HCEC 1CT (cell line): ENCODE measurements at regions not wholly inside any gene's neighbourhood (a gene's known extent, or its start where the extent isn't known, plus 50 kb on each side); places are given as distances from the start of the nearest gene placed in this dataset.

ENCODE experiments used
- DNase-seq: peaks from one replicate; pipeline ENCODE4 v3.0.0-alpha.2; 2017

- DNase-seq, result no peak
Observed at GRCh38 chr9:23551929-23552707, 273.9 kb downstream of the ELAVL2 start.

- DNase-seq, result no peak
Observed at GRCh38 chr9:23552876-23553601, 273.0 kb downstream of the ELAVL2 start.

- no peak for DNase-seq
Observed at GRCh38 chr9:23554686-23555085, 271.4 kb downstream of the ELAVL2 start.

- no peak for DNase-seq
Observed at GRCh38 chr9:23555851-23556250, 270.2 kb downstream of the ELAVL2 start.

- no peak for DNase-seq
Observed at GRCh38 chr9:23556459-23556858, 269.6 kb downstream of the ELAVL2 start.

- no peak for DNase-seq
Observed at GRCh38 chr9:23557689-23558088, 268.4 kb downstream of the ELAVL2 start.

- DNase-seq, result no peak
Observed at GRCh38 chr9:23559522-23559921, 266.5 kb downstream of the ELAVL2 start.

GRCh38 chr9:23563517-23563916 lies 262.5 kb downstream of the ELAVL2 start:
- no peak for DNase-seq

- no peak for DNase-seq
Observed at GRCh38 chr9:23567516-23568165, 258.4 kb downstream of the ELAVL2 start.

GRCh38 chr9:23571414-23572104 lies 254.5 kb downstream of the ELAVL2 start:
- DNase-seq, result no peak

- no peak for DNase-seq
Observed at GRCh38 chr9:23573800-23574199, 252.2 kb downstream of the ELAVL2 start.

GRCh38 chr9:23577611-23578010 lies 248.4 kb downstream of the ELAVL2 start:
- DNase-seq, result no peak

GRCh38 chr9:23581931-23582330 lies 244.1 kb downstream of the ELAVL2 start:
- DNase-seq, result no peak

GRCh38 chr9:23582836-23583235 lies 243.2 kb downstream of the ELAVL2 start:
- no peak for DNase-seq

- no peak for DNase-seq
Observed at GRCh38 chr9:23586906-23587305, 239.1 kb downstream of the ELAVL2 start.

GRCh38 chr9:23587433-23587832 lies 238.6 kb downstream of the ELAVL2 start:
- DNase-seq, result no peak

GRCh38 chr9:23587903-23588302 lies 238.1 kb downstream of the ELAVL2 start:
- DNase-seq, result no peak

- no peak for DNase-seq
Observed at GRCh38 chr9:23590276-23591000, 235.6 kb downstream of the ELAVL2 start.

- no peak for DNase-seq
Observed at GRCh38 chr9:23594421-23594820, 231.6 kb downstream of the ELAVL2 start.

- no peak for DNase-seq
Observed at GRCh38 chr9:23596913-23597634, 229.0 kb downstream of the ELAVL2 start.

GRCh38 chr9:23598994-23599393 lies 227.0 kb downstream of the ELAVL2 start:
- DNase-seq, result no peak

GRCh38 chr9:23603311-23603710 lies 222.7 kb downstream of the ELAVL2 start:
- DNase-seq, result no peak
